WI38 (cell line): ENCODE measurements at regions not wholly inside any gene's neighbourhood (a gene's known extent, or its start where the extent isn't known, plus 50 kb on each side); places are given as distances from the start of the nearest gene placed in this dataset.

Experiments
- H3K4me3 ChIP-seq: 2 replicates; pipeline ENCODE4 v1.5.1; 2011; ENCODE audit warnings: low read depth, mild to moderate bottlenecking, control low read depth, low read length
- CTCF ChIP-seq: IDR thresholded peaks from 2 replicates; pipeline ENCODE4 v1.5.1; 2012; ENCODE audit warnings: low read depth, mild to moderate bottlenecking, control low read depth, low read length

- TF ChIP-seq CTCF: no peak
- H3K4me3 ChIP-seq: no peak overlapping the region
These were observed 273.9 kb upstream of the FMN2 start for GRCh38 chr1:239817801-239818200.

- no peak overlapping the region for H3K4me3 ChIP-seq
- no peak for TF ChIP-seq CTCF
These were observed 272.6 kb upstream of the FMN2 start for GRCh38 chr1:239819096-239819495.

GRCh38 chr1:239819756-239820250 lies 271.9 kb upstream of the FMN2 start:
- TF ChIP-seq CTCF: no peak
- no peak overlapping the region for H3K4me3 ChIP-seq

GRCh38 chr1:239823852-239824251 lies 267.8 kb upstream of the FMN2 start:
- no peak overlapping the region for H3K4me3 ChIP-seq
- TF ChIP-seq CTCF: no peak

GRCh38 chr1:239826211-239826610 lies 265.5 kb upstream of the FMN2 start:
- no peak overlapping the region for H3K4me3 ChIP-seq
- TF ChIP-seq CTCF: no peak

- TF ChIP-seq CTCF: no peak
- no peak overlapping the region for H3K4me3 ChIP-seq
These were observed 264.9 kb upstream of the FMN2 start for GRCh38 chr1:239826736-239827135.

- H3K4me3 ChIP-seq: no peak overlapping the region
- no peak for TF ChIP-seq CTCF
These were observed 262.1 kb upstream of the FMN2 start for GRCh38 chr1:239829535-239829934.
